ENCODE measurements at regions not wholly inside any gene's neighbourhood (a gene's known extent, or its start where the extent isn't known, plus 50 kb on each side); places are given as distances from the start of the nearest gene placed in this dataset.

GRCh38 chr15:57796146-57796545 is 89.6 kb downstream of the POLR2M start:
- intact Hi-C loops (cut with micrococcal nuclease), result no loop called here
- Histone ChIP-seq H3K4me2 (replicated peaks; ENCODE audit: extremely low read depth, low read length, poor library complexity, severe bottlenecking) (no peak overlapping the region), H3K27ac (ENCODE audit: low read depth in 1 of 2, low read length in 2 of 2) (no peak overlapping the region), H3K36me3 (replicated peaks in 1 of 2; ENCODE audit: control insufficient read depth in 1 of 2, insufficient read depth in 2 of 2, low read length in 2 of 2) (no peaks in the 10 kb centered on the region), H3K79me2 (ENCODE audit: insufficient read depth, low read length) (no peaks in the 10 kb centered on the region), H3K27me3 (ENCODE audit: control insufficient read depth in 2 of 2, insufficient read depth in 2 of 2, low read length in 2 of 2) (no peaks in the 10 kb centered on the region), H4K20me1 (ENCODE audit: insufficient read depth, low read length) (no peaks in the 10 kb centered on the region), H3K4me1 (ENCODE audit: control insufficient read depth in 1 of 2, insufficient read depth in 2 of 2, low read length in 2 of 2) (peaks cover 0 to 3% of the 10 kb centered on the region in 2 donors), H3K4me3 (replicated peaks in 1 of 3; ENCODE audit: low read depth in 2 of 3, low read length in 3 of 3) (no peak overlapping the region), H3K9ac (ENCODE audit: insufficient read depth, low read length, poor library complexity, severe bottlenecking) (no peak overlapping the region), H2AFZ (ENCODE audit: insufficient read depth, low read depth, low read length, poor library complexity, severe bottlenecking) (no peak overlapping the region), H3K9me3 (replicated peaks in 1 of 2; ENCODE audit: control insufficient read depth in 1 of 2, insufficient read depth in 1 of 2, low read length in 2 of 2) (no peaks in the 10 kb centered on the region)
- peaks cover 4% of the 10 kb centered on the region for H3K4me1 Mint-ChIP-seq
- TF ChIP-seq CTCF (IDR thresholded peaks at IDR 0.05), result no peak
- H3K27ac Mint-ChIP-seq, result no peak overlapping the region
- no peak for DNase-seq
- no peaks in the 10 kb centered on the region for H3K9me3 Mint-ChIP-seq
- H3K36me3 Mint-ChIP-seq, result no peaks in the 10 kb centered on the region
- WGBS (ENCODE audit: insufficient coverage), result 100% methylated on average over 1 of the region's 1 CpG
- H3K4me3 Mint-ChIP-seq, result no peak overlapping the region
- no peaks in the 10 kb centered on the region for H3K27me3 Mint-ChIP-seq (ENCODE audit: low read depth in 3 of 3)

- Histone ChIP-seq H3K36me3 (replicated peaks in 1 of 2; ENCODE audit: control insufficient read depth in 1 of 2, insufficient read depth in 2 of 2, low read length in 2 of 2) (no peaks in the 10 kb centered on the region), H3K27ac (ENCODE audit: low read depth in 1 of 2, low read length in 2 of 2) (no peak overlapping the region), H3K9ac (ENCODE audit: insufficient read depth, low read length, poor library complexity, severe bottlenecking) (no peak overlapping the region), H3K4me2 (replicated peaks; ENCODE audit: extremely low read depth, low read length, poor library complexity, severe bottlenecking) (no peak overlapping the region), H3K79me2 (ENCODE audit: insufficient read depth, low read length) (no peaks in the 10 kb centered on the region), H4K20me1 (ENCODE audit: insufficient read depth, low read length) (no peaks in the 10 kb centered on the region), H2AFZ (ENCODE audit: insufficient read depth, low read depth, low read length, poor library complexity, severe bottlenecking) (no peak overlapping the region), H3K27me3 (ENCODE audit: control insufficient read depth in 2 of 2, insufficient read depth in 2 of 2, low read length in 2 of 2) (no peaks in the 10 kb centered on the region), H3K4me3 (replicated peaks in 1 of 3; ENCODE audit: low read depth in 2 of 3, low read length in 3 of 3) (no peak overlapping the region), H3K4me1 (ENCODE audit: control insufficient read depth in 1 of 2, insufficient read depth in 2 of 2, low read length in 2 of 2) (peaks cover 0 to 3% of the 10 kb centered on the region in 2 donors), H3K9me3 (replicated peaks in 1 of 2; ENCODE audit: control insufficient read depth in 1 of 2, insufficient read depth in 1 of 2, low read length in 2 of 2) (no peaks in the 10 kb centered on the region)
- Mint-ChIP-seq H3K4me3 (no peak overlapping the region), H3K36me3 (no peaks in the 10 kb centered on the region), H3K4me1 (peaks cover 4% of the 10 kb centered on the region), H3K27me3 (ENCODE audit: low read depth in 3 of 3) (no peaks in the 10 kb centered on the region), H3K9me3 (peaks cover 0 to 2% (median 0%) of the 10 kb centered on the region in 7 donors), H3K27ac (peak overlapping the region in 1 of 7 donors; percentile 14)
- DNase-seq, result no peak
- 100% methylated on average over 1 of the region's 3 CpGs for WGBS (ENCODE audit: insufficient coverage)
- intact Hi-C loops (cut with micrococcal nuclease), result no loop called here
- TF ChIP-seq CTCF (IDR thresholded peaks at IDR 0.05), result no peak
These were observed 90.6 kb downstream of the POLR2M start for GRCh38 chr15:57797110-57797509.
